GM12891 (cell line): ENCODE measurements at regions not wholly inside any gene's neighbourhood (a gene's known extent, or its start where the extent isn't known, plus 50 kb on each side); places are given as distances from the start of the nearest gene placed in this dataset.

ENCODE experiments used
- POLR2A ChIP-seq: IDR thresholded peaks from 2 replicates; pipeline ENCODE4 v1.6.1; 2011; ENCODE audit warnings: low read depth, low read length, control low read depth
- POLR2AphosphoS5 ChIP-seq: IDR thresholded peaks from 2 replicates; pipeline ENCODE4 v1.6.1; 2011; ENCODE audit warnings: low read depth, low read length, control low read depth
- POU2F2 ChIP-seq: IDR thresholded peaks from 2 replicates; pipeline ENCODE4 v1.6.1; 2011; ENCODE audit warnings: low read depth, mild to moderate bottlenecking, control low read depth, low read length, moderate library complexity
- SPI1 ChIP-seq: IDR thresholded peaks from 2 replicates; pipeline ENCODE4 v1.6.1; 2011; ENCODE audit warnings: low read depth, low read length, control low read depth
- TAF1 ChIP-seq: IDR thresholded peaks from 2 replicates; pipeline ENCODE4 v1.6.1; 2011; ENCODE audit warnings: low read depth, low read length, control low read depth

- TF ChIP-seq POLR2AphosphoS5 (no peak), POLR2A (no peak), POU2F2 (no peak), TAF1 (no peak), SPI1 (no peak)
Observed at GRCh38 chr12:32039347-32039746, 67.3 kb upstream of the BICD1 start.
